DND-41 (cell line): ENCODE measurements at regions not wholly inside any gene's neighbourhood (a gene's known extent, or its start where the extent isn't known, plus 50 kb on each side); places are given as distances from the start of the nearest gene placed in this dataset.

ENCODE experiments used
- EZH2 ChIP-seq: IDR thresholded peaks from 3 replicates; pipeline ENCODE4 v1.6.1; 2012; ENCODE audit warnings: borderline replicate concordance, low read depth, mild to moderate bottlenecking, moderate library complexity, low read length, inconsistent platforms; ENCODE audit not compliant: severe bottlenecking
- TF ChIP-seq, protein P1 (sequence below): IDR thresholded peaks from 2 replicates; pipeline ENCODE4 v1.5.1; 2012; ENCODE audit warnings: borderline replicate concordance, low read length, moderate library complexity, mild to moderate bottlenecking; ENCODE audit not compliant: poor library complexity, severe bottlenecking; ENCODE audit errors: extremely low read depth

DNA sequence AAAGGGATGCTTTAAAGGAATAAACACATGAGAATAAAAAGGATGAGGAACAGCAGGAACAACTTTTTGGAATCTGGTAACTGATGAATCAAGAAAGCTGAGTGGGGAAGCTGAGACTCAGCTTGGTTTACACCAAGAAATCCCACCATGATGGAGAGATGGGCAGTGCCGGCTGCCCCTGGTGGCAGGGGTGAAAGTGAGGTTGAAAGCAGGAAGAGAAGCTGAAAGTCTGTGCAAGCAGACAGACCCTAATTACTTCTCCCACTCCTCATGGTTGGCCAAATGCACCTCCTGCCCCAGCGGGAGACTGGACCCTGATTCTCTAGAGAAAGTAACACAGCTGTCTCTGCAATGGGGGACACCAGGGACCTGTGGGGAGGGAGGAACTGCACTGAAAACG, 57.6 kb upstream of the NANOS1 start:
- TF ChIP-seq, protein P1, sequence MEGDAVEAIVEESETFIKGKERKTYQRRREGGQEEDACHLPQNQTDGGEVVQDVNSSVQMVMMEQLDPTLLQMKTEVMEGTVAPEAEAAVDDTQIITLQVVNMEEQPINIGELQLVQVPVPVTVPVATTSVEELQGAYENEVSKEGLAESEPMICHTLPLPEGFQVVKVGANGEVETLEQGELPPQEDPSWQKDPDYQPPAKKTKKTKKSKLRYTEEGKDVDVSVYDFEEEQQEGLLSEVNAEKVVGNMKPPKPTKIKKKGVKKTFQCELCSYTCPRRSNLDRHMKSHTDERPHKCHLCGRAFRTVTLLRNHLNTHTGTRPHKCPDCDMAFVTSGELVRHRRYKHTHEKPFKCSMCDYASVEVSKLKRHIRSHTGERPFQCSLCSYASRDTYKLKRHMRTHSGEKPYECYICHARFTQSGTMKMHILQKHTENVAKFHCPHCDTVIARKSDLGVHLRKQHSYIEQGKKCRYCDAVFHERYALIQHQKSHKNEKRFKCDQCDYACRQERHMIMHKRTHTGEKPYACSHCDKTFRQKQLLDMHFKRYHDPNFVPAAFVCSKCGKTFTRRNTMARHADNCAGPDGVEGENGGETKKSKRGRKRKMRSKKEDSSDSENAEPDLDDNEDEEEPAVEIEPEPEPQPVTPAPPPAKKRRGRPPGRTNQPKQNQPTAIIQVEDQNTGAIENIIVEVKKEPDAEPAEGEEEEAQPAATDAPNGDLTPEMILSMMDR: peak; percentile 13
- TF ChIP-seq EZH2: no peak
